Activated naive CD4-positive, alpha-beta T cell treated with anti-CD3 and anti-CD28 coated beads, Interleukin-2, amount 50 U/mL, for 72 hours (primary cell): ENCODE measurements at regions not wholly inside any gene's neighbourhood (a gene's known extent, or its start where the extent isn't known, plus 50 kb on each side); places are given as distances from the start of the nearest gene placed in this dataset.

Experiments
- ATAC-seq, 2 donors: fragments of 150-1000 bp; cut with Tn5 transposase; 2 replicates each; pipeline ENCODE4 v1.10.0; 2021; ENCODE audit warnings: mild to moderate bottlenecking in 2 of 2, moderate library complexity in 2 of 2
- DNase-seq, 2 donors: peaks; one replicate each; pipeline ENCODE4 v3.0.0; 2021 to 2022; ENCODE audit warnings: low spot score in 2 of 2
- H3K27ac Mint-ChIP-seq, 2 donors: one replicate each; pipeline ENCODE4 v1.8.0; 2022; ENCODE audit warnings: mild to moderate bottlenecking in 2 of 2, mixed read lengths in 2 of 2
- H3K36me3 Mint-ChIP-seq, 2 donors: one replicate each; pipeline ENCODE4 v1.8.0; 2022; ENCODE audit warnings: mixed read lengths in 2 of 2
- H3K9me3 Mint-ChIP-seq, 2 donors: one replicate each; pipeline ENCODE4 v1.8.0; 2022; ENCODE audit warnings: mixed read lengths in 2 of 2

GRCh38 chr10:132115732-132116131, 50.0 kb downstream of the JAKMIP3 start:
- ATAC-seq = no peak
- DNase-seq = no peak
- H3K36me3 Mint-ChIP-seq = no peaks in the 10 kb centered on the region
- no peaks in the 10 kb centered on the region for H3K9me3 Mint-ChIP-seq
- no peak overlapping the region for H3K27ac Mint-ChIP-seq

DNA sequence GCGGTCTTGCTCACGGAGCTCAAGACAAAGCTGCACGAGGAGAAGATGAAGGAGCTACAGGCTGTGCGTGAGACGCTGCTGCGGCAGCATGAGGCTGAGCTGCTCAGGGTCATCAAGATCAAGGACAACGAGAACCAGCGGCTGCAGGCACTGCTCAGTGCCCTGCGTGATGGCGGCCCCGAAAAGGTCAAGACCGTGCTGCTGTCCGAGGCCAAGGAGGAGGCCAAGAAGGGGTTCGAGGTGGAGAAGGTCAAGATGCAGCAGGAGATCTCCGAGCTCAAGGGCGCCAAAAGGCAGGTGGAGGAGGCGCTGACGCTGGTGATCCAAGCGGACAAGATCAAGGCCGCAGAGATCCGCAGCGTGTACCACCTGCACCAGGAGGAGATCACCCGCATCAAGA, 51.4 kb downstream of the JAKMIP3 start:
- ATAC-seq = no peak
- no peak for DNase-seq
- Mint-ChIP-seq H3K27ac (no peak overlapping the region), H3K36me3 (no peaks in the 10 kb centered on the region), H3K9me3 (no peaks in the 10 kb centered on the region)

DNA sequence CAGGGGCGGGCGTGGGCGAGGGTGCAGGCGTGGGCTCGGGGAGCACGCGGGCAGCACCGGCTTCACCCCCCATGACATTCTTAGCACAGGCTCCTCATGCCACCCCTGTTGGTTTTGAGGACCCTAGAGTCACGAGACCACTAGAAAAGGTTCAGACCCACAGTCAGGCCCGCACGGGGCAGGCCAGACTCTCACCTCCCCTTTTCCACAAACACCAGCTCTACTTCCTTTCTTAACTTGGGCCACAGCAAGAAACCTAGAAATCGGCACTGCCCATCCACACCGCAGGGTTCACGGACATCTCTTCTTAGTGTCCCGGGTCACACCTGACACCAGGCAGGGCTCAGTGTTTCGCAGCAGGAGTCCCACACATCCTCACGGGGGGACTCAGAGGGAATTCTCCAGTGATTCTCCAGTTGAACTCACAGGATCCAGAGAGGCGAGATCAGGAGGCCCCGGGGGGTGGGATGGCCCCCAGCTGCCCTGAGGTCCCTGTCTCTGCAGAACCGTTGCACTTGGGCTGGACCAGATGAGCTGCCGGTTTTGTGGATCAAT, 52.0 kb downstream of the JAKMIP3 start:
- ATAC-seq (no peak), DNase-seq (no peak)
- Mint-ChIP-seq H3K9me3 (no peaks in the 10 kb centered on the region), H3K36me3 (no peaks in the 10 kb centered on the region), H3K27ac (no peak overlapping the region)

DNA sequence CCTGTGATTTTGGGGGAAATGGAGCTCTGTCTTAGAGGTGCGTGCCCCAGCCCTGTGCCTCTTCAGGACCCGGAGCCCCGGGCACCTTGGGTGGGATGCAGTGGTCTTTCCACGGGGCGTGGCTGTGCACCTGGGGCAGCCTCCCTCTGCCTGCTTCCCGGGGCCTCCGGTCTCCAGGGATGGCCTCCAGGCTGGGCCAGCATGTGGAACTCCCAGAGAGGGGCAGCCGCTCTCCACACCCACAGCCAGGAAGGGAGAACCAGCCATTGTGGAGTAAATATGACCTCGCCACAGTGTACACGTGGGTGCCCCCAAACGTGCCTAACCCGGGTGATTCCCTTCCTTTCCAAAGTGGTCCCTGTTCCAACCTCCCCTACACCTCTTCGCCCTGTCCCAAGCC, 52.6 kb downstream of the JAKMIP3 start:
- DNase-seq (no peak), ATAC-seq (no peak)
- H3K36me3 Mint-ChIP-seq = no peaks in the 10 kb centered on the region
- H3K9me3 Mint-ChIP-seq = no peaks in the 10 kb centered on the region
- no peak overlapping the region for H3K27ac Mint-ChIP-seq

DNA sequence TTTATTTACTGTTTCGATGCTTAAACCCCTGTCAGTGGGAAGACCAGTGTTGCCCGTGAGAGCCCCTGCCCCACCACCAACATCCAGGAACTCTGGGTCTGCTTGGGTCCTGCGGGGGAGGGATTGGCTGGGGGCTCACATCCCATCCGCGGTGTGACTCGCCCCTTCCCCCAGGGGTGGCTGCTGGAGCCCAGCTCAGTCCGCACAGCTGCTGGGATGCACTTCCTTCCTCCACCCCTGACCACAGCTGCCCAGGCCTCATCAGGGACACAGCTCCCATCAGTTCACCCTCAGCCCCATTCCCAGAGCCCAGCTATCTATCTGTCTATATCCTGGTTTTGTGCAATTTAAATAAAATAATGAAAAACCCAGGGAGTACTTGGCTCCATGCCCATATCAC, 54.5 kb downstream of the JAKMIP3 start:
- H3K36me3 Mint-ChIP-seq = no peaks in the 10 kb centered on the region
- ATAC-seq (no peak), DNase-seq (no peak)
- no peaks in the 10 kb centered on the region for H3K9me3 Mint-ChIP-seq
- no peak overlapping the region for H3K27ac Mint-ChIP-seq

- DNase-seq (no peak), ATAC-seq (no peak)
- Mint-ChIP-seq H3K27ac (peak overlapping the region in 1 of 2 donors; percentile 9), H3K9me3 (no peaks in the 10 kb centered on the region), H3K36me3 (no peaks in the 10 kb centered on the region)
Measured at GRCh38 chr10:132120734-132121510, 55.2 kb downstream of the JAKMIP3 start.

DNA sequence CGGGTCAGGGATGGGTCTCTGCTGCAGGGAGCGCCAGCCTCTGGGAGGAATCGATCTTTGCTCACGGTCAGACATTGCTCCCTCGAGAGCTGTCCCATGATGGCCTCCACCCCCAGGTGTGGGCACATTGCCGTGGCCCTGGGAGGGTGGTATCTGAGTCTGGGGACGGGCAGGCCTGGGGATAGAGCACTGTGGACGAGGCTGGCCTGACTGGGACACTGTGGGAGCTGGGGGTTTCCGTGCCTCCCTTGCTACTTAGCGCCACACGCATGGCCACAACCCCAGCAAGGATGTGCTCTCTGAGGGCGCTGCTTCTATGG, 55.7 kb downstream of the JAKMIP3 start:
- Mint-ChIP-seq H3K9me3 (no peaks in the 10 kb centered on the region), H3K27ac (no peak overlapping the region), H3K36me3 (no peaks in the 10 kb centered on the region)
- ATAC-seq (no peak), DNase-seq (no peak)

DNA sequence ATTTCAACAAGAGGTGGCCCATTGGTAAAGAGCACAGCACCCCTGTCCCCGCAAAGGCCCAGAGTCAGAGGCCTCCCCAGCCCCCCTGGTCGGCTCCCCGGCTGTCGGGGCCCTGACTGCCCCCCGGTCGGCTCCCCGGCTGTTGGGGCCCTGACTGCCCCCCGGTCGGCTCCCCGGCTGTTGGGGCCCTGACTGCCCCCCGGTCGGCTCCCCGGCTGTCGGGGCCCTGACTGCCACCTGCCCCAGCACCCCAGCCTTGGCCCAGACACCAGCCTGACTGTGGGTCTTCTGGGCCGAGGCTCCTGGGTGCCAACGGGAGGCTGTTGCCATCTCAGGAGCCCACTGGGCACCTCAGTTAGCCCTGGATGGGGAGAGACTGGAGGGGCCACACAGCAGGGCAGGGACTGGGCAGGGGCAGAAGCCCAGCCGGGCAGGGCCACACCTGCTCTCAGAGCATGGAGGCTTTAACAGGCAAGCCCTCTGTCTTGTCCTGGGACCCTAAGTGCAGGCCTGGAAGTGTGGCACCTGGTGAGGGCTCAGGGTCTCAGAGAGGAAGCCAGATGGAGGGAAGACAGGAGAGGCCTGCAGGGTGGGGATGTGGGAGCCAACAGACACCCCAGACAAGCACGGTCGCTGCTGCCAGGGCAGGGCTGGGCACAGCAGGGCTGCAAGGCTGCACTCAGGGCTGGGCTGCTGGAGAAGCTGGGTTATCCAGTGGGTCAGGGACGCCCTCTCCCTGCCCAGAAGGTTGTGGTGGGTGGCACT, 56.5 kb downstream of the JAKMIP3 start:
- H3K27ac Mint-ChIP-seq = no peak overlapping the region
- ATAC-seq = no peak
- no peaks in the 10 kb centered on the region for H3K9me3 Mint-ChIP-seq
- H3K36me3 Mint-ChIP-seq = no peaks in the 10 kb centered on the region
- no peak for DNase-seq

DNA sequence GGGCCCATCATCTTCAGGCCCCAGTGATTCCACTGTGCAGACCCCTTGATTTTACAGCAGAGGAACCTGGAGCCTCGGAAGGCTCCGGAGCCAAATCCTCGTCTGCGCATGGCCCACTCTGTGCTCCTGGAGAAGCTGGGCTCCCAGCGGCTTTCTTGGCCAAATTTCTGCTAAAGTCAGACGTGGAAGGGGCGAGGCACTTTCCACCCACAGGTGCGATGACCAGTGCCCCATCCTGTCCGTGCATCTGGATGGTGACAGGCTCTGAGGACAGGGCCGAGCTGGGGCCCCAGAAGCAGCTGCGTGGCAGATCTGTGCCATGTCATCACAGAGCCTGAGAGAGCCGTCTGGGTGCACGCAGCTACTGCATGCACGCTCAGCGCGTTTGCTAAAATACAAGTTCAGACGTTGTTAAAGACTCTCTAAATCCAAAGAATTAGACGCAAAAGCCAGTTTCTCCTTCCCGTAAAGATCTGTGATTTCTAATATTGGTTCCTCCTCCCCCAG, 57.2 kb downstream of the JAKMIP3 start:
- ATAC-seq (no peak), DNase-seq (no peak)
- H3K36me3 Mint-ChIP-seq = no peaks in the 10 kb centered on the region
- no peaks in the 10 kb centered on the region for H3K9me3 Mint-ChIP-seq
- no peak overlapping the region for H3K27ac Mint-ChIP-seq

DNA sequence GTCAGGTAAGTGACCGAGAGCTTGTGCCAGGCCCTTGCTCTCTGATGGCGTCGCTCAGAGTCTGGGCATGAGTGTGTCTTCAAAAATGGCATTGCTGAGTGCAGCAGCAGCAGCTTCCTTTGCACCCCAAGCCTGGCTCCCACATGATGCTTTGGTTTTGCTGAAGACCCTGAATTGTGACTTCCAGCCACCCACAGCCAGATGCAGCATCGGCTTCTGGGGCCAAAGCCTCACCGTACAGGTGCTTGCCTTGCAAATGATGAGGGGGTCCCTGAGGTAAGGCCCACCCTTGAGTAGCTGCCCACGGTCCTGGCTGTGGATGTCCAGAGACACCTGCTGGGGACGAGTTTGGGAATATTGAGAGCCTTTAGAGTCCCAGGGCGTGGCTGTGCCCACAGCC, 57.9 kb downstream of the JAKMIP3 start:
- H3K36me3 Mint-ChIP-seq = no peaks in the 10 kb centered on the region
- DNase-seq (no peak), ATAC-seq (no peak)
- no peak overlapping the region for H3K27ac Mint-ChIP-seq
- H3K9me3 Mint-ChIP-seq = no peaks in the 10 kb centered on the region

DNA sequence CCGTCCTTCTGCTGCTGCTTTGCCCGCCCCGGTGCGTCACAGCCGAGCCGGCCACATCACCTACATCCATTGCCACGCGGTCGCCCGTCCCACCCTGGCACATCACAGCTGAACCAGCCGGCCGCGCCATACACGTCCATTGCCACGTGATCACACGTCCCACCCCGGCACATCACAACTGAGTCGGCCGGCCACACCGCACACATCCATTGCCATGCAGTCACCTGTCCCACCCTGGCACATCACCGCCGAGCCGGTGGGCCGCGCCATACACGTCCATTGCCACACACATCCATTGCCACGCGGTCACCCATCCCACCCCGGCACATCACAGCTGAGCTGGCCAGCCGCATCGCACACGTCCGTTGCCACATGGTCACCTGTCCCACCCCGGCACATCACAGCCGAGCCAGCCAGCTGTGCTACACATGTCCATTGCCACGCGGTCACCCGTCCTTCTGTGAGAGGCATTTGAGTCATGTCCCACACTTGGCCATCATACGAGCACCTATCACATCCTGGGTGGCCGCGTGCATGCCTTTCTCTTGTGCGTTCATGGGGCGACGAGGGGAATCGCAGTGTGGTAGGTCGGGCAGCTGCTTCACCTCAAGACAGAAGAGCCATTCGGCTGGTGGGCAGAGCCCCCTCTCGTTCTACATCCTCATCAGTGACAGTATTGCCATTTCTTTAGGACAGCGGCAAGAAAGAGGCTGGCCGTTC, 58.6 kb downstream of the JAKMIP3 start:
- no peak for ATAC-seq
- Mint-ChIP-seq H3K36me3 (no peaks in the 10 kb centered on the region), H3K27ac (no peak overlapping the region), H3K9me3 (no peaks in the 10 kb centered on the region)
- no peak for DNase-seq

DNA sequence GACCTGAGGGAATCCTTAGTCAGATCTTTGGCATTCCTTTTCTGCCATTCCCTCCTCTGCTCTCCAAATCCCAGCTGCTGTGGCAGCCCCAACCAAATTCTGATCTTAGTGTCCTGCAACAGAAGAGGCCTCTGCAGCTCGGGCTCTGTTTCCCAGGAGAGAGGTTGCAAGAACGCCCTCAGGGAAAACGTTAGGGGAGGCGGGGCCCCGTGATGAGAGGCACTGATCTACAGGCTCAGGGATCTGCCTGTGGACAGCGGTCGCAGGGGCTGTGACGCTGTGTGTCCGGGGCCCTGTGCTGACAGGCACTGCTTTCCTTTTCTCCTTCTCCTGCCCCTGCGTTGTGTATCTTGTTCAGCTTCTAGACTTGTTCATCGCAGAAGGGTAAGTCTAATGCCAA, 57.3 kb upstream of the DPYSL4 start:
- Mint-ChIP-seq H3K9me3 (no peaks in the 10 kb centered on the region), H3K27ac (no peak overlapping the region), H3K36me3 (no peaks in the 10 kb centered on the region)
- no peak for DNase-seq
- no peak for ATAC-seq

- no peak for ATAC-seq
Measured at GRCh38 chr10:132130286-132131265, 56.2 kb upstream of the DPYSL4 start.

DNA sequence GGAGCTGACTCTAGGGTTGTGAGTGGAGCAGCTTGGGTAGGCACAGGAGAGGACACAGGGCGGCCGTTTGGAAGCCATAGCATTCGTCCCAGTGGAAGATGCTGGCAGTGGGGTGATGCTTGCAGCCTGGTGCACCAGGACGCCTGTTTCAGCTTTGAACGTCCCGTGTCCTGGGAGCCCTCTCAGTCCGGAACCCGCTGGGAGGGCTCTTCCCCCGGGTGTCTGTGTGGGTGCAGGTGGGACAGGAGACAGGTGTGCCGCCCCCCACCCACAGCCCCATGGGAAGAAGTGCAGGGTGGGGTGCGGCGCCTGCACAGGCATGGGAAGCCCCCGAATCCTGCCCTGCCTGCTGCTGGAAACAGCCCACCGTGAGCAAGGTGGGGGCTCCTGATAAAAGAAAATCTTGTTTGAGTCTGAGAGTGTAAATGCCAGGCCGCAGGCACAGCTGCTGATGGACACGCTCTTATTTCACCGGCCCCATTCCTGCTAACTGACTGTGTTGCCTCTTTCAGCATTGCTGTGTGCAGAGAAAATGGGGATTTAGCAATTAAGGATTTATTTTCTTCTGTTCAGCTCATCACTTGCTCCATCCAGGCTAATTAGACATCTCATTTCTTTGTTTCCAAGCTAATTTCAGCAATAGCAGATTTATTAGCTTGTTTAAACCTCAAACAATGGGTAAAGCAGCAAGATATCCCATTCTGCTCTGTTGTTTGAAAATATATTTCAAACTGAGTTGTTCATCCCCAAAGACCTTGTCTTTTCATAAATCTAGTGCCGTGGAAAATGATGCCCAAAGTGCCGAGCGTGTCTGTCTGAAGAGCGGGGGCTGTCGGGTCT, 54.9 kb upstream of the DPYSL4 start:
- Mint-ChIP-seq H3K27ac (no peak overlapping the region), H3K9me3 (no peaks in the 10 kb centered on the region), H3K36me3 (no peaks in the 10 kb centered on the region)
- ATAC-seq (no peak), DNase-seq (no peak)

More at GRCh38 chr10:132130286-132131265, 56.2 kb upstream of the DPYSL4 start:
- DNase-seq = no peak
- Mint-ChIP-seq H3K36me3 (no peaks in the 10 kb centered on the region), H3K27ac (no peak overlapping the region), H3K9me3 (no peaks in the 10 kb centered on the region)

DNA sequence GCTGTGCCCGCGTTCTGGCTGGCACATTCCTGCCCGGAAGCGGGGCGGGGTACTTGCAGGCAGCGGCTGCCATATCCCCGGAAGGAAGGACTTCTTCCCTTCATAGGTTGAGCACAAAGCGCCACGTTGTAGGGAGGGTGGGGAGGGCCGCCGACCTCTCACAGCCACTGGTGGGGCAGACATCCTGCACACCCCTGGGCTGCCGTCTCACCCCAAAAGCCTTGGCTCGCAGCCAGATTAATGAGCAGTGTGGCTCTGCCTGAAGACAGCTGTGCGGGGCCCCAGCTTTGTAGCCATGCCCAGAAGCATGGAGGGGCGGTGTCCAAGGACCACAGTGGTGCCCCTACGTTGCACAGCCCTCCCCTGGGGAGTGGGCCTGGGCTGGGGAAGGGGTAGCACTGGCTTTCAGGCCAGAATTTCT, 54.3 kb upstream of the DPYSL4 start:
- Mint-ChIP-seq H3K9me3 (no peaks in the 10 kb centered on the region), H3K27ac (no peak overlapping the region), H3K36me3 (no peaks in the 10 kb centered on the region)
- ATAC-seq = no peak
- no peak for DNase-seq
